GM21526 (cell line): ENCODE measurements at regions not wholly inside any gene's neighbourhood (a gene's known extent, or its start where the extent isn't known, plus 50 kb on each side); places are given as distances from the start of the nearest gene placed in this dataset.

ENCODE experiments used
- ATAC-seq: cut with Tn5 transposase; IDR thresholded peaks from one replicate; pipeline ENCODE4 v1.9.1; 2021; ENCODE audit warnings: moderate library complexity; ENCODE audit not compliant: unreplicated experiment, low FRiP score

DNA sequence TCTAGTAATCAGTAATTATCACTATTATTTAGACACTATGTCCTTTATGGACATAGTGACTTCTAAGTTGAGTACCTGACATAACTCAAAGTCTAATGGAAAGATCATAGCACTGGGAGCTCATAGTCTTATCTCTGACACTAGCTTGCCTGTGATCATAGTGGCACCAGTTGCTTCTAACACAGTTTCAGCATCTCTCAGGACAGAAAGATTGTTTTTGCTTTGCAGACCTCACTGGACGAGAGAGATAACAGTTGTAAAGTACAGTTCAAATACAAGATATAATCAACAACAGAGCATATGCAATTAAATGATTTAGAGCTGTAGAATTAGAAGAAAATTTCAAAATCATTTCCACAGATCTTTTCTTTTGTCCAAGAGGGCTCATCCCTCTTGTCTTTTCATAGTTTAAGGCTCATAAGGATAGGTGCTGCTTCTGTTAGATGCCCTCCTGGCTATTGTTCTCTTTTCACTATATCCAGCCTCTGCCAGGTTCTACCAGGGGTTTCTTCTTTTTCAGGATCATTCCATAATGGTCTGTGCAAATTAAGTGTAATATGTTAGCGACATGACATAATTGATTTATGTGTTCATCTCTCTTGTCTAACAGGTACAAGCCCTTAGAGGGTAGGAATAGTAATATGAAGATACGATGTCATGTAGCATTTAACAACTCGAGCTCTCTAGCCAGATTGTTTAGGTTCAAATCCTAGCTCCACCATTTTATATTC, 1175.4 kb upstream of the TENM4 start:
- ATAC-seq, result no peak

DNA sequence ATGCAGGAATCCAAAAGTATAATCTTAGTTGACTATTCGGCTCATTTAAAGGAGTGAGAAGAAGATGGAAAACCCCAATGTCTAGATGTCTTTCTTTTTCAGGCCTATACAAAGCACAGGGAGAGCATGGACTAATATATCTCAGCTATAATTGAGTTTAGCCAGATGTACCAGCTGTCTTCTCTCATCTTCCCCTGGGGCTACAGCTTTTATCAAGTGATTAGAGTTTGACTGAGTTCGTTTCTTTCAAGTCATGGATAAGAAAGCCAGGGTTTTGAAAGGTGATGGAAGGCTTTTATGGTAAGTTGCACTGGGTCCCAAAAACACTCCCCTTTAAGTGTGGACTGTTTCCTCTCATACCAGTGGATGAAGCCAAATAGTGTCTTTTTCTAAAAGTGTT, 1172.8 kb upstream of the TENM4 start:
- no peak for ATAC-seq

DNA sequence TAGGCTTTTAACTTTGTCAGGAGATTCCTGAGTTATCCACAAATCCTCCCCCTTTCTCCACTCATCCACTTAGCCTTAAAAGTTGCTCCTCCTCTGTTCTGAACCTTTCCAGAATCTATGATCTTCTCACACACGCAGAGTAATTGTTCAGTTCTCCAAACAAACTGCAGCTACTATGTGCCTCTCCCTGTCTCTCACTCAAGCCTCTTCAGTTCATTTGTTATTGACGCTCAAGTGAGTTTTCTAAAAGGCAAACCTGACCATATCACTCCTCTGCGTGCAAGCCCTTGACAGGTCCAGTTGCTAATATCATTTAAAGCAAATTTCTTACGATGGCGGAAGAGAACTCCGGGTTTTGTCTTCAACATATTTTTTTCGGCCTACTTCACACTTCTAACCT, 1169.7 kb upstream of the TENM4 start:
- no peak for ATAC-seq

DNA sequence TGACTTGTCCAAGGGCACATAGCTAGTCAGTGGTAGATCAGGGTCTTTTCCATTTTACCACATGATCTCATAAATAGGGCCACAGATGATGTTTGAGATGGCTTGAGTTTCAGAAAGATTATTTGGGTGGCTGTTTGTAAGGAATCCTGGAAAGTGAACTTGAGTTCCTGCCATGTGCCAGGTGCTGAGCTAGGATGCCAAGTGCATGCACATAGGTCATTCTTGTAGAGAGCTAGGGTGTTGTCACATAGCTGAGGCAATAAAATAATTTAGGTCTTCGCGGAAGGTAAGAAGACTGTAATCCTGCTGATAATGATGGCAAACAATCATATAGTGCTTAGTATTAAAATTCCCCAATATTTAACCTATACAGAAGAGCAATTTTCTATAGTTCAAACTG, 1162.6 kb upstream of the TENM4 start:
- ATAC-seq, result no peak

DNA sequence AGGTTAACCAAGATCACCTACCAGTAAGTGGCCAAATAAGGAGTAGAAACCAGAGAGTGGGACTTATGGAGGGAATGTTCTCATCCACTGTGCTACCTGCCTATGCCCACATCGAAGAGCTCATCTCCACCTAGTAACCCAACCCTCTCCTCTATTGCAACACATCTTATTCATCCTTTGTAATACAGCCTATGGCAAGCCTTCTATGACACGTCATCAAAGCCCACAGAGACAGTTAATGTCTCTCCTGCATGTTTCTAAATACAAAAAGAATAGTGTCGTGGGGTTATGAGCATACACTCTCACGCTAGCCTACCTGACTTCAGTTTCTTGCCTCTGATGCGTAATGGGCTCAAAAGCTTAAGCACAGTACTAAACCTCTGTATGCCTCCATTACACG, 1158.1 kb upstream of the TENM4 start:
- no peak for ATAC-seq

DNA sequence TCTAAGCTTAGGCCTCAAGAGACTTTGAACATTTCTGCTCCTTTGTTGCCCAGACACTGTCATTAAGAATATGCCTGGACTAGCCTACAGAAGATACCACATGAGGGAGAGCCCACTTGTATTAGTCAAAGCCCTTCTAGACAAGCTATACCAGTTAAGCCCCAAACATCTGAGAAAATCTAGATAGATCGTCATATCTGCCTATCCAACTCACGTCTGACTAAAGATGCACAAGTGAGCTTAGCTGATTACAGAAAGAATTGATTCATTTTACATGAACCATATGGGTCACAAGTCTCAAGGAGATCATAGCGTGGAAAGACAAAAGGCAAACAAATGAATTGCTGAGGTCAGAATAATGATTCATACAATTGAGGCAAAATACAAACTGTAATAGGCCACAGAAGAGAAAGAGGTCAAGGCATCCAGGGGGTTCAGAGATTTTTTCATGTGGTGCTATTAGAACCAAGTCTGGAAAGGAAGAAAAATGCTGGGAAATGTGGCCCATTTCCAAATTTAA, 1155.5 kb upstream of the TENM4 start:
- no peak for ATAC-seq

DNA sequence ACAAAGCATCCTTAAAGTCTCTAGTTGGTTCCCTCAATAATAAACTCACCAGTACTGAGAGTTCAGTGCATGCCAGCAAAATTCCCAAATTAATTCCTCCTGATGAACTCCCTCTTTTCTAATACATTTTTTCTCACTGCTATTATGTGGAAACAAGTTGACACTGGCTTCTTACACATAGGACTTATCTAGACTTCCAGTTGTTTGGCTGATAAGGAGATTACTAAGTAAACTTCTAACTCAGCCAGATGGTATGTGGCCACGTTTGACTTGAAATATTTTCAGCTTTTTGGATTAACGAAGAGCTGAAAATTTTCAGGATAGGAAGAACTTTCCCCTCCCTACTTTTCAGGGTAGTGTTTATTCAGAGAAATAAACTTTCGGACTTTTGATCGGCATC, 1154.2 kb upstream of the TENM4 start:
- ATAC-seq, result no peak

DNA sequence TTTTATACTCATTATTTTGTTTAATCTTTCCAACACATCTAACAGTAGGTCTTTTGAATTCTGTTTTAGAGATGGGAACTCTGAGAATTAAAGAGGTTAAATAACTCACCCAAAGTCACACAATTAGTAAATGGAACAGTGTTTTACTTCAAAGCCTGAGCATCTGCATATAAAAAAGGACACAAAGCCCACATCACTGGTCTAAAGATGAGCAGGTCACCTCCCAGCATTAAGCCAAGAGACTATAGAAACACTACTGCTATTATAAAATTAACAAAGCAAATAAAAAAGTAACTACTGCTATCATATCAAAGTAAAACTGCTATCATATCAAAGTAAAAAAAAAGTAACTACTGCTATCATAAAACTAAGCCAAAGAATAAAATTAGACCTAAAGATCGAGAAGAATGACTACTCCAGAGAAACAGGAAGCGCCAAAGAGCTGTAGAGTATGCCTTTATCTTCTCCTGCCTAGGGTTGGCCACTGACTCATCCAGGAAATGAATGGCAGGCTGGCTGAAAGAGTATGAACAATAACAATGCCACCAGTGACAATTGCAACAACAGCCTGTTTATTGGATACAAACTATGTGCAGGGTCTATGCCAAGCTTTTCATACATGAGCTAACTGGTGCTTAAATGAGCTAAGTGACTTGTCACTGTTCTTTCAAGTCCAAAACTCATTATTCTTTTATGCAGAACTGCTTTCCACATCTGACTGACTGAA, 1153.0 kb upstream of the TENM4 start:
- no peak for ATAC-seq

DNA sequence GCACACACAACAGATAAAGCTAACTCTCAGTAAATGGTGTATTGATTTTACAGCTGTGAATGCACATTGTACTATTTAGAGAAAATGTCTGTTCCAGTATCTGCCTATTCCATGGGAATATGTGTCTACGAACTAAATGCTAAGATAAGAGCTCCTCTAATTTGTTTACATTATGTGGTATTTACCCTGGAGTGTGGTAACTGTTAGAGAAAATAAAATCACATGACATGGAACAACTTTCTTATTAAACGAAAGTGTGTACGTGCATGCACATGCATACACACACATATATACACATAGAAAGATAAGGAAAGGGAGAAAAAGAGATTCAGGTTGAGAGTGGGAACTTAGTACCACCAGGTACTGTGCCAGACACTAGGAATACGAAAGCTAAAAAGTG, 1151.7 kb upstream of the TENM4 start:
- ATAC-seq, result no peak

DNA sequence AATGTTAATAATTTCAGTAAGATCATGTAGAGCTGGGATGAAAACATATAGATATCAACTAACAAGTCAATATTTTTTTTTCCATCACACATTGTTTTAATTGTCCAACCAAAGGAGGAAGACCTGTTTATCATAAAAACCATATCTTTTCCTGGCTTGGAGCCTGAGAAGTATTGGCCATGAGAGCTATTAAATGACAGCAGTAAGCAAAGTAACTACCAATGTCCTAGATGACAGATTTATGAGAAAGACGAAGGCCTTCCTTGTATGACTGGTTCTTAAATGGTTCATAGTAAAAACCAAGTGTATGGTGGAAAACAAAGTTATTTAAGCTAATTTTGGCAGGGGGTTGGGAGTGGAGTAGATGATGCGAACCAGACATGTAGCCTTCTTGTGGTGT, 1147.1 kb upstream of the TENM4 start:
- no peak for ATAC-seq

DNA sequence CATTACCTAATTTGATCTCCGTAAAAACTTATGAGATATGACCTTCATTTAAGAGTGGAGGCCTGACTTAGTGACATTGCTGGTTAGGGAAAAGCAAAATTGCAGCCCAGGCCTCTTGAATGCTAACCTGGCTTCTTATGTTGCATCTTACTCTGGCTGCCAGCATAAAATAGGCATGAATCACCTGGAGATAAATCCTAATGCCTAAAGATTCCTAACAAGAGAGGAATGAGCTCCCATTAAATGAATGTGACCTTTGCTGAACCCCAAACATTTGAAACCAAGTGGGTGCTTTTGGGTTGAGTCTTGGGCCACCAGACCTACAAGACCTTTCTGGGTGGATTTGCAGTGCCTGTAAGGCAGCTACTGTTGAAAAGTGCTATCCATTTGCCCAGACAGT, 1145.6 kb upstream of the TENM4 start:
- ATAC-seq, result no peak

DNA sequence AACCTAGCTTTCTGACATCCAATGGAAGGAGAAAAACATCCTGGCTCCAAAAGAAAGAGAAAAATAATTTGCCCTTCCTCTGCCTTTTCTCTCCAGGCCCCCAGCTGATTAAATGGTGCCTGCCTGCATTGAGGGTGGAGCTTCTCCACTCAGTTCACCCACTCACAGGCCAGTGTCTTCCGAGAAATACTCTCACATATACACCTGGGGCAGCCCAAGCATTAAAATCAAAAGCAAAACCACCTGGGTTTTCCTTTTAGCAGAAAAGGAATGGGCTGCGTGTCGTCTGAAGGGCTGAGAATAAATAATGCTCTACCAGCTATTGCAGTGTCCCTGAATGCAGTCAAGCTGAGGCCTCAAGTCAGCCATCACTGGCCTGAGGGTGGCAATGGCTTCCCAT, 1143.8 kb upstream of the TENM4 start:
- no peak for ATAC-seq

DNA sequence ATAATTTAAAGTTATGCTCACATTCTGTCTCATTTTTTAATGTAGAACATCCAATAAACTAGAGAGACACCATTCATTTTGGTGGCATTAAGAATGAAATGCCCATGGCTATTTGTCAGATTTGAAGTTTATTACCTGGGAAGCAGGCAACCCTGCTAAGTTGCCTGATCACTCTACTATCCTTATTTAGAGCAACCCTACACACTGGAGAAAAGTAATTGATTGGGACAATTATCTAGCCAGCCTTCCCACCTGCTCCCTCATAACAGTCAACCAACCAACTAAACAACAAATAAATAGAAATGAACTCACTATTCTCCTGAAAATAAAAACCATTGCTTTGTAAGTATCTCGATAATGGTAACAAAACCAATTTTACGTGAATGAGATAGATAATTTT, 1129.0 kb upstream of the TENM4 start:
- ATAC-seq, result no peak

DNA sequence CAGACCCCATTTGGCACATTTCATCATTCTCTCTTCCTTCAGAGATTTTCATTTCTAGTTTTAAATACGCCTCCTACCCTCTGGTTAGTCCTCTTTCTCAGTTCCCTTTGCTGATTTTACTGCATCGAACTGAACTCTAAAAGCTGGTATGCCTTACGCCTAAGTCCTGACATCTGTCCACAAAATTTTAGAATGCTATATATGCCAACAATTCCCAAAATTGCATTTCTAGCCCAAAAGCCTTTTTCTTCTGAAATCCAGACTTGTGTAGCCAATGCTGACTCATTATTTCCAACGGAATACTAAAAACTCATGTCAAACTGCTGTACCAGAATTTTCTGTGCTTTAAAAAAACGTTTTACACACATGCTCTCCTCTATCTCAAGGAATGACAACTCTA, 1124.4 kb upstream of the TENM4 start:
- ATAC-seq, result no peak

DNA sequence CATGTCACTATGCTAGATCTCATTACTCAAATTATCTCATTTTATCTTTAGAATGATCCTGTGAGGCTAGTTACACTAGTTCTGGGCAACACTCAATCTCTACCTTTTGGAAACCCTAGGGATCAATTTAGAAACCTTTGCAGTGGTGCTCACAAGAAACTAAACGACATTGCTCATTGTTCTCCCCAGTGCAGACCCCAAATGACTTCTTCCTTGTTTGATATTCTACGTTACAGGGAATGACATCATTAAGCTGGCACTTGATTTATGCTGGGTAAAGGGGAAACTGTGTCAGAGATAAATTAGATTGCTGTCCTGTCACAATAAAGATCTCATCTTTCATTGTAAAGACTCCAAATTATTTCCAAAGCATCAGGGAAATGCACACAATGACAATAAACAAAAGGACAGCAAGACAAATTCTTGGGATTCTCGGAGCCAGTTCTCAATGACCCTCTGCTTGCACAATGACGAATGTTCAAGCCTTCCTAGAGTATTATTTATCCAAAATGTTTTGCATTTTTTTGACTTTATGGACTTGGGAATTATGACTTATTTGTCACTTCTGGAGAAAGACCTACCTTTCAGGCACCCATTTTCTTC, 1121.8 kb upstream of the TENM4 start:
- no peak for ATAC-seq

DNA sequence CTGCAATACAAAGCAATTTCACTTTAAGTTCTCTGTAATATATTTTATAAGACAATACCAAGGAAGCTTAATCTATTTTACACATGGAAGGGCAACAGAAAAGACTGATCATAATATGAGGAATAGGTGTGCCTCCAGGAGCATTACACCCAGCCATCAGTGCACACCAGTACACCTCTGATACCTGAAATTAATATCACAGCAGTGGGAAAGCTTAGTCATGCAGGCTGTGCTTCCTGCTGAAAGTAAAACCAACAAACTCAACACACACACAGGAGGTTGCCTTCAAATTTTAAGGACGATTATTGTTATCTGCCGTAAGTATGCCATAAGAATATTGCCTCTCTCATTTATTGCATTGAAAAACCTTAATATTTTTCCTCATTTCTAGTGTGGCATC, 1119.1 kb upstream of the TENM4 start:
- no peak for ATAC-seq

DNA sequence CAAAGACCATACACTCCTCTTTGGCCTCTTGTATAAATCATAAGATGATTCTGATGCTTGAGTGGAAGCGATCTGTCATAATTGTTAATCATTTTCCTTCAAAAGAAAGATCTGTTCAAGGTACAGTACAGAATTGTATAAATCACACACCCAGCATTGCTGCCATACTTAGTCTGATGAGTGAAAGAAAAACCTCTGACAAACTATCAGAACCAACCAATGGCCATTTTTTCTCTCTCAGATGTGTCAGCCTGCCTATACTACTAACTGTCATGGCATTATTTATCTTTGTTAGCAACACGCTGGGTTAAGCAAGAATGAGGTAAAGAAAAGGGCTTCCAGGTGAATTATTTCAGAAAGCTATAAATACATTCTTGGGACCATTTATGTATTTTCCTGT, 1112.7 kb upstream of the TENM4 start:
- ATAC-seq, result no peak

DNA sequence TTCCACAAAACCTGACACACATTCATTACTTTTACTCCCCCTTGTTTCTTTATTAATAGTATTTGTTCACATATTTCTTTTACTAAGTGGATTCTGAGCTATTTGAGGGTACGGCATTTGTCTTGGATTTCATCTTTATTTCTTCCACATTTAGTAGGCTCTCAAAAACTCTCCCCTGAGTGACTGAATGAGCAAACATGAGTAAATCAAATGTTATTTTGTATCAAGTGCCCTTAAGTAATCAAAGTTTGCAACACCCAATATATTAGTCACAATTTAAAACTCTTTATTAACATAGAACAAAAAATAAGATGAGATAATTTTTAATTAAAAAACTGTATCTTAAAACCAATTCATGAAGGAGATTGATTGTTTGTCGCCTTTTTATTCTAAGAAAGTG, 1101.9 kb upstream of the TENM4 start:
- ATAC-seq, result no peak

DNA sequence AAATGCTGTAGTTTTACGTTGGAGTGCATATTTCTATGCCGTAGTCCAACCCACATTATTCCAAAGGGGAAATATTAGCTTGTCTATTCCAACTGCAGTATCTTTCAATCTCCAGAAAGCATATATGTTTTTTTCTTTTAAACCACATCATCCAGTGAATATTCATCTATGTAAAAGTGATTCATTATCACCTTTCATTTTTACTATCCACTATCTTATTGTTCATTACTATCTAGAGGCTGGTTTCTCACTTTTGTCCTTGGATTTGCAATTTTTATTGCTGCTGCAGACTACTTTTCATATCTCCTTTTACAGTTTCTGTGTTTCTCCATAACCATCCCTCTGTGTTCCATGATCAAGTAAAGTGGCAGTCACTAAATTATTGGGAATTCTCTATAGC, 1097.2 kb upstream of the TENM4 start:
- no peak for ATAC-seq

DNA sequence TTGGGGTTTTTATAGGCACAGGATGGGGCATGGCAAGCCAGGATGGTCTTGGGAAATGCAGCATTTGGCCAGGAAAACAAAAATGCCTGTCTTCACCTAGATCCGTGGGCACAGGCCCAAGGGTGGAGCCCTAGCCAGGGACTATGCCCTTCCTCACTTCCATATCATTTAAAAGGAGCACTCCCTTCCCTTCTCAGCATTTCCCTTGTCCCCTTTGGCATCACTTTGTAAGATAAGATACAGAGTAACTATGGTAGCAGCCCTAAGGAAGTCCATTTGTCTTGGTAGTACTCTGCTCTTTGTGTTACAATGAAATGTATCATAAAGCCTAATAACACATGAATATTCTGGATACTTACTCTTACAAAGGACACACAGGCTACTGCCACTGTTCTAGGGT, 1092.6 kb upstream of the TENM4 start:
- no peak for ATAC-seq

DNA sequence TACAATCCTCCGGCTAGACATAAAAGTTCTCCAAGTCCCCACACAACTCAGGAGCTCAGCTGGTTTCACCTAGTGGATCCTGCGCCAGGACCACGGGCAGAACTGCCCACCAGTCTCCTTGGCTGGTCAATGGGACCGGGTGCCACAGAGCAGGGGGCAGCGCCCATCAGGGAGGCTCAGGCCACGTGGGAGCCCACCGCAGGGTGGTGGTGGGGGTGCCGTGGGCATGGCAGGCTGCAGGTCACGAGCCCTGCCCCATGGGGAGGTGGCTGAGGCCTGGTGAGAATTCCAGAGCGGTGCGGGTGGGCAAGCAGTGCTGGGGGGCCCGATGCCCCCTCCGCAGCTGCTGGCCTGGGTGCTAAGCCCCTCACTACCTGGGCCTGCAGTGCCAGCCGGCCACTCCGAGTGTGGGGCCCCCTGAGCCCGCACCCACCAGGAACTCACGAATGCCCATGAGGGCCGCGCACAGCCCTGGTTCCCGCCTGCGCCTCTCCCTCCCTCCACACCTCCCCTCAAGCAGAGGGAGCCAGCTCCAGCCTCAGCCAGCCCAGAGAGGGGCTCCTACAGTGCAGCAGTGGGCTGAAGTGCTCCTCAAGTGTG, 1091.9 kb upstream of the TENM4 start:
- ATAC-seq, result no peak
